ENCODE measurements at regions not wholly inside any gene's neighbourhood (a gene's known extent, or its start where the extent isn't known, plus 50 kb on each side); places are given as distances from the start of the nearest gene placed in this dataset.
A peak's percentile ranks its signal among the peaks of the same experiment; 100 is the strongest.
"Not testable (repeated sequence)": the region's sequence is repeated elsewhere in the genome, so short reads cannot be mapped to it uniquely, and the experiment has no call there.

DNA sequence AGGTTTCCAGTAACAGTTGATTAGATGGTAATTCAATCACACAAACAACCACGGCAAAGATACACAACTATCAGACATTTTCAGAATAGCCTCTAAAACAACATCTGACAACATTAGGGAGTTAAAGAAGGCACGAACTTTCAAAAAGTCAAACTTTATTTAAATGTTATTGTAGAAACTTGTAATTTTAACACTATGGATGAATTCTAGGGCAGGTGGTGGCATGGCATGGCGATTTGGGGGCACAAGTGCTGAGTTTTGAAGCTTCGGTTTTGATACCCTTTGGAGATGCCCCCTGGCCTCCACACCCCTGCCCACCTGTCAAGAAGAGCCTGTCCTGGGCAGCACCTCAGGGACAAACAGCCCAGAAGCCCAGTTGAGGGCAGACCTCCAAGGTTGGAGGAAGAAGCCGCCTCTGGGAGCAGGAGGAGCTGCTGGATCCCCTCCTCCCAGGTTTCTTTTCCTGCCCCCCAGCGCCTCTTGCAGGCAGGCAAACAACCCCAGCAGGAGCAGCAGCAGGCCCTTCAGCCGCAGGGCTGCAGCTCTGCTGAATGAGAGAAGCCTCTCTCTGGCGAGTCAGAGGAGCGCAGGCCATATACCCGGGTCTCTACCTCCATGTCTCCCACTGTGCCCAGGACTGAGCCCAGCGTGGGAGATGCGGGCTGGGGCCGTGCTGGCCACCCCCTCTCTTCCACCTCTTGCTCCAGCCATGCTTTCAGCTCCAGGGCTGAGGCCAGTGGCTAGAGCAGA is 102.1 kb upstream of the IGLL5 start:
- no peak for DNase-seq

DNA sequence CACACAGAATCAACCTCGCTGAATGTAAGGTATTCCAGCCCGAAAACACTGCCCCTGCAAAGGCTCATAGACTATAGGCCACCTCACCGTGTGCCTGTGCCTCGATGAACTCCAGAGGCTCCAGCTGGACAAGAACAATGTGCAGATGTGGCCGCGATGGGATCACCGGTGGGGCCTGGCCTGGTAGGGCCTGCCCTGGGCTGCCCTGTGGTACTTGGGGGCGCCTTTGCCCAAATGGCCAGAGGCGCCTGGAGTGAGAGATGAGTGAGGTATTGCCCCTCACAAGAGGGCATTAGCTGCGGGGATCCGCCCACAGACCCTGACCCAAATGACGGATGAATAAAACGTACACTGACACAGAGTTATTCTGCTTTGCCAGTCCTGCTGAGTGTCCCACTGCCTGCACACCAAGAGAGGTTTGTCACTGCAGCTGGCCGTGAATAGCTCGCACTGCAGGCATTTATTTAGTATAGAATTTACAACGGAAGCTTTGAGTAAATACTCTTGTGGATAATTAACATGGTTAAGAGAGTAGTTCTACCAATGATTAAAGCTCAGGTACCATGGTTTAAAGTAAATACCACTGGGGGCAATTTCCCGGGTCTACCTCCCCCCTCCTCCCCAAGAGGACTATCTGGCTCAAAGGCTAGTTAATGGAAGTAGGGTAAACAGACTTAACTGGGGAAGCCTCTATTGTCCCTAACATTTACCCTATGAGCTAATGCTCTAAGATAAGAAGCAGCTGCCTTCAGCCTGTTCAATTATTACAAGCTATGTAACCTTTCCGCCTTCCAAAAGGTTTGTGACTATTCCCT is 101.1 kb upstream of the IGLL5 start:
- DNase-seq, result no peak

DNA sequence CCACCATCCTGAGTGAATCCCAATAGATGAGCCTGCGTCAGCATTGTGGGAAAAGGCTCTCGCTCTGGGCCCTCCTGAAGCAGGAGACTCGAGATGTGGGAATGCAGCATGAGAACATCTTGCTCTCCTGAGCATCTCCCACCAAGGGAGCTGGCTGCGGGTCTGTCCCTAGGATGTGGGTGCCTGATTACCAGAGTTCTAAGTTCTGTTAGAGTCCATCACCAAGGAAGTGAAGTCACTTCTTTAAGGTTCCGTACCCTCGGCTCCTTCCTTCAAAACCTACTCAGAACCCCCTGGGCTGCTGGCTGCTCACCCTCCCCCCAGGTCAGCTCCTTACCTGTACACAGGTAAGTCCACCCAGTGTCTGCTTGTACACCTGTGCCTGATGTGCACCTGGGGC is 100.5 kb upstream of the IGLL5 start:
- DNase-seq, result no peak

DNA sequence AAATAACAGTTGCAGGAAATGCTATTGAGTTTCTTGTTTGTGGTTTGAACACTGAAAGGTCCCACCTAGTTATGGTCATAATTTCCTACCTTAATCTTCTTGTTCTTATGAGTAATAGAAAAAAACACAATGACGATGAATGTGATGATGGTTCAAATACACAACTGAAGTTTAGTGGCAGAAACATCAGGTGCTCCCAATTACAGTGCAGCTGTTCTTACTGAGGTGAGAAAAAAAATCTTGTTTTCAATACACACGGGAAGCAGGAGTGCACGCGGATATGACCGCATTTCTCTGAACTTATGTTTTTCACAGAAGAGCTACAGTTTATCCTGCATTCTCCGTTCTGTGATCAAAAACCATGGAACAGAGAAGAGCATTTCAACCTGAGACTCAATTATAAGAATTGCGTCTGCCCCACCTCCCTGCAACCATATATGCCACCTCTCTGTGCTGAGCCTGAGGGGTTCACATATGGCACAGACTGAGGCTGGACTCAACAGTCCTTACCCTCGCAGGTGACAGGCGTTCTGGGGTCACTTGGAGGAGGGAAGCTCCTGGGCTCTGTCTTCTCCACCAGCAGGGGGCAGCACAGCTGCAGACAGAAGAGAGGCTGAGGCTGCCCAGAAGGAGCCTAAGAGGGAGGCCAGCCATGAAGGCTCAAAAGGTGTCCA is 99.7 kb upstream of the IGLL5 start:
- DNase-seq, result peak; percentile 80 to 90 (median 86)

DNA sequence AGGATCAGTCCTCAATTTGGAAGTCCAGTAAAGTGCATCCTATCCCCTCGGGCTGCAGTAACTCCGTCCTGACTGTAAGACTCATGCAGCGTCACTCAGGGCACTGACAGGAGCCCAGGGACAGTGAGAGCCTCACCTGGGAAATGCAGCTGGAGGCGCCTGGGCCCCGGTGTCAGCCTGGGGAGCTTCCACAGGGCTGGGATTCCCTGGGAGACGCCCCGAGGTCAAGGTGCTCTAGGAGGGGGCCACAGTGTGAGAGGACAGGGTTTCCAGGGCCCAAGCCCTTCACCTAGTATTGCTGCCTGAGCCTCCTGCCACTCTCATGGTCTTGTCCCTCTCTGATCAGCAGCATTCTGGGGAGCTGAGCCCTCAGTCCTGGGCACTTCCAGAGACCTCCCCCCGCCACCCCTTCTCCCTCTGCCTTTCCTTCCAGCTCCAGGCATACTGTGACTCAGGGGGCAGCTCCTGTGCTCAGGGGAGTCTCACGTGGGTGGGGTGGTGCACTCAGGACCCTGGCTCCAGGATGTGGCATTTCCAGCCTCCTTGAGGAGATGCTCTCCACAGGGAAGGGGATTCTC is 99.1 kb upstream of the IGLL5 start:
- DNase-seq, result no peak

DNA sequence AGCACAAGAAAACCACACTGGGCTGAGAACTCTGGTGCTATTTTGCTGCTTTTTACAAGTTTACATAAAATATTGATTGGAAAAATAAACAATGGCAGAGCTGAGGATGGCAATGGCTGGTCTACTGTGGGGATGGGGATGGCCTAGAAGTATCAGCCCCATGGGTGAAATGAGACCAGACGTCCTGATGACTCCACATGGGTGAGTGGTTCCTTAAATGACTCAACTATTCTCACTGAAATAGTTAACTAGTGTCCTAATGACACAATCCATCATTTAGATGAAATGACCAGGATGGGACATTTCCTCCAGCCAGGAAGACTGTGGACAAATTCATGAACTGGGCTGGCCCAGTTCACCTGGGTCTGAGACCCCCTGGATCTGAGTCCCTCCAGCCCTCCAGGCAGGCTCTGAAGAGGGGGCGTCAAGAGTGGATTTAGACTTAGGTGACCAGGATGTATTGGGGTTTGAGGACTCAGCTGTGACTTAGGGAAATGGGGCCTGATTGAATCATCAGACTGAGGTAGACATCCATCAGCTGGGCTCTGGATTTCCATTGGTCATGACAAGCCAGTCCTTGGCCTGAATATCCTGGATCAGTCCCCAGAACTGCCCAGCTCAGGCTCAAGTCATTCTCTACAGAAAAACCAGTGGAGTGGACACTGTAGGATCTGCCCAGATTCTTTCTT is 98.2 kb upstream of the IGLL5 start:
- DNase-seq, result peak; percentile 13 to 40 (median 27)

DNA sequence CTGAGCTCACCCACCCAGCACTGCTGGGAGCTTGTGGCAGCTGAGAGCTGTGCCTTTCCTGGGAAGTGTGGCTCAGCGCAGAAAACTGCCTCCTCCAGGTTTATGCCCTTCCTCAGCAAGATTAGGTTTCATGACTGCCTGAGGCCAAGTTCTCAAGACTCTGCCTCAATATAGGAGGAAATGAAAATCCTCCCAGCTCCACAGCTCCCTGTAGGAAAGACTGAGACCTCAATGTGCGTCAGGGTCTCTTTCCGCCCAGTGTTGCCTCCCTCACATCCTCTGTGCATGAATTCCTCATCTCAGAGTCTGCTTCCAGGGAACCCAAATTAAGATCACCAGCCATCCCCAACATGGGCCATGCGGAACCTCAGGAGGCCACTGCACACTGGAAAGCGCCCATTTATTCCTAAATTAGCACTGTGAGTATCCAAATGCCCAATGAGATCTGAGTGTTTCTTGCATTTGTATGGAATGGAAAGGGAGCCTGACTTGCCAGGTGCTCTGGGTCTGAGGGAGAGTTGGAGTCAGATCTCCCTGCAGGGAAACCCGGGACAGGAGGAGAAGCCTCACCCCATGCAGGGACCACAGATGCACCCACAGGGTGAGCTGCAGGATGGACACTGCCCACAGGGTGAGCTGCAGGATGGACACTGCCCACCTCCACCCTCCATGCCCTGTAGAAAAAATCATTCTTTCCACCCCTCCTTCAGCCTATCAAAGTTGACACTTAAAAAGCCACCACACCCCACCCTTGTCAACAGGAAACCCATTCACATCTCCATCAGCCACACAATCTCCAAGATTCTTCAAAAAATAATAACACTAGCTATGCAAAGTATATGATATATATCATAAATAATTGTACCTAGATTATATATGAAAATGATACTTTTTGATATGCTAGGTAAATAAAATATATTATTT is 97.4 kb upstream of the IGLL5 start:
- DNase-seq, result no peak

DNA sequence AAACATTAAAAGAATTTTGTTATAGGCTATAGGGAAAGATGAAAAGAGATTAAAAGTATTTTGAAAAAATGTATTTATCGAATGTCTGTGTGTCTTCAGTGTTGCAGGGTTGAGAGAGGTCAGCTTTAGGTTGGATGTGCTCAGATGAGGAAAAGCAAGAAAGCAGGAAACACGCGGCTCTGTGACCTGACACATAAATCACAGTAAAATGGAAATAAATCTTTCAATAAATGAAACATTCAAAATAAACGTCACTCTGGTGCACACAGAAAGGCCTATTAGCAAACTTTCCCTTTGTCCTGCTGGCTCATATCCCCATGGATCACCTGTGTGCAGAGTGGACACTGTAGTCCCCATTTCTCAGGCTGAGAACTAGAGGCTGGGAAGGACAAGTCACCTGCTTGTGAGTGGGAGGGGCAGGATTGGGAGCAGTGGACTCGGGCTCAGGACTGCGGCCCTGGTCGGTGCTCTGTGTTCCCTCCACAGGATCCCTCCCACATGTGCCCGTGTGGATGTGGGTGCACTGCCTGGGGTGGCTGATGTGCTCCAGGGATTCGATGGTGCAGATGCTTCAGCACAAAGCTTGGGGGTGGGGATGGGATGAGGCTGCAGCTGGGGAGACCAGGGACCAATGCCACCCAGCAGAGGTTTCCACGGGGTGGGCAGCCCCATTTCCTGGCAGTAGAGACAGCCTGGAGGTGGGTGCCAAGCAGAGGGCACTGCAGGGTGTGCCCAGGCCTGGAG is 96.0 kb upstream of the IGLL5 start:
- DNase-seq, result no peak

DNA sequence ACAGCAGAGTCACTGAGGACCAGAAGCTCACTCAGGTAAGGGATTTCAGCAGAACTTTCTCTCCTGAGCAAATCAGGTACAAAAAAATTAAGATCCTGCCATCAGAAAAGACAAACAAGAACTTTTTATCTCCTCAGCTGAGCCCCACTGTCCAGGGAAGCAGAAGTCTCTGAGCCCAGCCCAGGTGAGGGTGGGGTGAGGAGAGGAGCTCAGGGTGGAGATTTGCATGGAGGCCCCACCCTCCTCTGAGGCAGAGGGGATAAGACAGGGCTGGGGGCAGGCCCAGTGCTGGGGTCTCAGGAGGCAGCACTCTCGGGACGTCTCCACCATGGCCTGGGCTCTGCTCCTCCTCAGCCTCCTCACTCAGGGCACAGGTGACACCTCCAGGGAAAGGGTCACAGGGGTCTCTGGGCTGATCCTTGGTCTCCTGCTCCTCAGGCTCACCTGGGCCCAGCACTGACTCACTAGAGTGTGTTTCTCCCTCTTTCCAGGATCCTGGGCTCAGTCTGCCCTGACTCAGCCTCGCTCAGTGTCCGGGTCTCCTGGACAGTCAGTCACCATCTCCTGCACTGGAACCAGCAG is 95.3 kb upstream of the IGLL5 start:
- not testable (repeated sequence) for DNase-seq

DNA sequence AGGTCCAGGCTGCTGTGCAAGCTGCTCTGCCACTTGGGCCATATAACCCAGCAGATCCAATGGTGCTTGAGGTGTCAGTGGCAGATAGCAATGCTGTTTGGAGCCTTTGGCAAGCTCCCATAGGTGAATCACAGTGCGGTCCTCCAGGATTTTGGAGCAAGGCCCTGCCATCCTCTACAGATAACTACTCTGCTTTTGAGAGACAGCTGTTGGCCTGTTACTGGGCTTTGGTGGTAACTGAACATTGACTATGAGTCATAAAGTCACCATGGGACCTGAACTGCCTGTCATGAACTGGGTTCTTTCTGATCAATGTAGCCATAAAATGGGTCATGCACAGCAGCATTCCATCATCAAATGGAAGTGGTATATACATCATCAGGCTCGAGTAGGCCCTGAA is 92.0 kb upstream of the IGLL5 start:
- peak in 1 of 3 donors; percentile 22 for DNase-seq

DNA sequence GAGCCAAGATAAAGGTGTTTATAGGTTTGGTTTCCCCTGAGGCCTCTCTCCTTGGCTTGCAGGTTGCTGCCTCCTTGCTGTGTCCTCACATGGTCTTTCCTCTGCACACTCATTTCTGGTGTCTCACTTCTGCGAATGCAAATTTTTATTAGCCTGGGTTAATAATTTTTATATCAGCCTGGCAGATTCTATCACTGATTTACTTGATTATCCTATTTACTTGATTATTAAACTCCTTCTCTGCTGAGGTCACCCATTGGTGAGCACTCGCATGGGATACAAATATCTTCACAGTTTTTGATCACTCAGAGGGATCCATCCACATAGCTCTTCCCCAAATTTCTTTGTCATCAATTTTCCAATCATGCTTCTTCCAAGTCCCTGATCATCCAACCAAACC is 90.9 kb upstream of the IGLL5 start:
- DNase-seq, result no peak

DNA sequence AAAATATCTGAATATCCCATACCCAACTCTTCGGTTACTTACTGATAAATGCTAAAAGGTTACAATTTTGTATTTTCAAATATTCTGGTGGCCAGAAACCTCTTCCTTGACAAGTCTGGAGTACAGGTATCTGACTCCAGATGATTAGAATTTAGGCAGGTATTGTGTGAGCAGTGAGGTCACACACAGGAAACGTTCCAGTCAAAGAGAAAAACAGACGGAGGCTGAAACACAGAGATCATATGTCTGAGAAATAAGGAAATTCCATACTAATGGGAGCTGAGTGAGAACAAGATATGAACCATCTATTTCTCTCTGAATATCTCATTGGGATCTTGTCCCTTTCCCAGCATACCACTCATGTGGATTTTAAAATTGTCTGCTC is 89.4 kb upstream of the IGLL5 start:
- no peak for DNase-seq

DNA sequence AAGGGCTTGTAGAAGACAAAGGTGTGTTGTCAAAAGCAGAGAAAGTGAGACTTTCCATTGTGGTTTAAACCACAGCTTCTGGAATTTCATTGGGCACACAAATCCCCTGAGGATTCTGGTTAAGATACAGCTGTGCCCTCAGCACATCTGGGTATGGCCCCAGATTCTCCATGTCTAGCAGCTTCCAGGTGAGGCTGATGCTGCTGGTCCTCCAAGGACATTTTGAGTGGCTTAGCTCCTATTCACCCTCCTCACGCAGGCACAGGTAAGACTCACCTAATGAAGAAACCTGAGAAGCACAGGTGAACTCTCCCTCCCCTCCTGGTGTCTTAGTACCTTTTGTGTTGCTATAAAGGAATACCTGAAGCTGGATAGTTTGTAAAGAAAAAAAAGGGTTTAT is 88.9 kb upstream of the IGLL5 start:
- DNase-seq, result no peak

DNA sequence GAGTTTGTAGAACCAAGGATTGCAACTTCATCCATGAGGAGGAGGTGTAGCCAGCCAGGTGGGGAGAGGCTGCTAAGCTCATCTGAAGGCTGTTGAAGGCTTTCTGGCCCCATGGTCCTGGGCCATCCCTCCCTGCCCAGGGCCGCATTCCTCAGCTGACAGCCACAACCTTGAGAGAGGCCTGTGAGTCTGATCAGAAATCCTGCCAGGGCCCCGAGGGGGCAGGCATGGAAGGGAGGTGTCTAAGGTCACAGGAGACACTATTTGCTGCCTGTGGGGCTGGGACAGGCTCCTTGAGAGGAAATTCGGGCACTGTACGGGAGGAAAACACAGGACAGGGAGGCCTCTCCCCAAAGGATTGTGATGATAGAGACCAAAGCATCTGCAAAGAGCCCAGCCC is 88.1 kb upstream of the IGLL5 start:
- DNase-seq, result no peak

DNA sequence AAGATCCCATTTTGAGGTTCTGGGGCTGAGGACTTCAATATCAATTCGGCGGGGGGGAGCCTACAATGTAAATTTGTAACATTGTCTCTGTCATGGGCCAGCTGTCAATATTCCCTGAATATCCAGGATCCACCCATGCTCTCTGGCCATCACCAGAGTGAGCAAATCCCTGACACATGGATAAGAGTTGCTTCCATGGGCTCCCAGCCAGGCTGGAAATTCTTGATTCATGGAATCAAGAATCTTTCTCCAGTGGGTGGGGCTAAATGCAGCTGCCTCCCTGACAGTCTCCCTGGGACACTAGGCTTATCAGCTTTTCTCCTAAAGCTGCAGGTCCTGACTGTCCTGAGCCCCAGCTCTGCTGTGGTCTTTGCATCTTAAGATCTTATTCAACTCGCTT is 86.9 kb upstream of the IGLL5 start:
- no peak for DNase-seq

DNA sequence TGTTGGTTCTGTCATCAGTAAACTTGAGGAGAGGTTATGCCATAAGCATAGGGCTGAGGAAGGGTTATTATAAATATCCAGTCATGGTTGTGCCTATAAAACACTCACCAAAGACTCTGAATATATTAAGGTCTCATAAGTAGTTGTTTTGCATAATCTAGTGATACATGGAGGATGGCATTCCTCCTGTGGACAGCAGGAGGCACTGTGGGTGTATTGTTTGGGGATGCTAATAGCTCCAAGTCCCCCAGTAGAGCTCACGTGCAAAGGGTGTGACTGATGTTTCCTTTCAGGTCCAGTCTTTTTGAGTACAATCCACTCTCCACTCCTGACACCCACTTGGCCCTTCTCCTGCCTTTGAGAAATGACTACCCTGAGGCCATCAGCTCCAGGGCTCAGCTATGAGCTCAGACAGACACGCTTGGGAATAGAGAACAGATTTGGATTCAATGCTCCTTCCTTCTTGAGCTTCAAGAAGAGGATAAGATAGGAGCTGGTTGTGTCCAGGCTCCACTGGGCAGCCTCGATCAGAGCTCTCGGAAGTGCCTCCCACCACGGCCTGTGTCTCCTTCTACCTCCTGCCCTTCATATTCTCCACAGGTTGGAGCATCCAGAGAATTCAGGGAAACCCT is 85.2 kb upstream of the IGLL5 start:
- DNase-seq, result peak; percentile 63 to 67 (median 65)

DNA sequence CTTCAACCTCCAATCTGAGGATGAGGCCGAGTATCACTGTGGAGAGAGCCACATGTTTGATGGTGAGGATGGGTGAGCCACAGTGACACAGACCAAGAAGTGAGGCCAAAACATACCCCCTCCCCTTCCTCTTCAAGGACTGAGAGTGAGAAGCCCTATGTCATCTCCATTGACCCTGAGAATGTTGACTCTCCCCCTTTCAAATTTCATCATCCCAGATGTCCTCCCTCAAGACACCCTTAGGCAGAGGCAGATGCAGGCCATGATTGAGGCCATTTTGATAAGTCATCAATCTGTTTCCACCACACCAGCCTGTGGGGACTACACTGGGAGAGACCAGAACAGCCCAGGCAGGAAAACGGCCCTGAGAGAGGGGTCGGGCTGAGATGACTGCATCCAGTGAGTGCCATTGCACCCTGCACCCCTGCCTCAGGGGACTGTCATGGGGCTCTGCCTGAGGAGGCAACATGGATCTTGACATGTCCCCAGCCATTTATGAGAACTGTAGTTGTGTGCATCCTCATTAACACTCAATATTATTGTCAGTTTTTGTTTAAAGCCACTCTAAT is 84.2 kb upstream of the IGLL5 start:
- no peak for DNase-seq

DNA sequence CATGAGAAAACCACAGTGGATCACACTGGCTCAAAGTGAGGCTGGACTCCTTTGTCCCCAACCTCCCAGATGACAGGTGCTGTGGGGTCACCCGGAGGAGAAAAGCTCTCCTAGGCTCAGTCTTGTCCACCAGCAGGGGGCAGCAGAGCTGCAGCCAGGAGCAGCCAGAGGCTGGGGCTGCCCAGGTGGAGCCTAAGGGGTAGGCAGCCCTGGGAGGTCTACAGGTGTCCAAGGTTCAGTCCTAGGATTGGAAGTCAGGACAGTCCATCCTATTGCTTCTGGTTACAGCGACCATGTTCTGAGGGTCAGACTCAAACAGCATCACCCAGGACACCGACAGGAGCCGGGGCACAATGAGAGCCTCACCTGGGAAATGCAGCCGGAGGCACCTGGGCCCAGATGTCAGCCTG is 77.6 kb upstream of the IGLL5 start:
- DNase-seq, result peak in 2 of 3 donors; percentile 54 to 69

DNA sequence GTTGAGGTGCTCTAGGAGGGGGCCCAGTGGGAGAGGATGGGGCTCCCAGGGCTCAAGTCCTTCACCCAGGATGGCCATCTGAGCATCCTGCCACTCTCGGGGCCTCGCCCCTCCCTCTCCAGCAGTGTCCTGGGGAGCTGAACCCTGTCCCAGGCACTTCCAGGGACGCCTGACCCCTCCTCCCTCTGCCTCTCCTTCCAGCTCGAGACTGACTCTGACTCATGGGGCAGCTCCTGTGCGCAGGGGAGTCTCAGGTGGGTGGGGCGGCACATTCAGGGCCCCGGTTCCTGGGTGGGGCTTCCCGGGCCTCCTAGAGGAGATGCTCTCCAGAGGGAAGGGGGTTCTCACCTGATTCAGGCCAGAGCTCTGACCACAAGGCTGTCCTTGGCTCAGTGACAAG is 77.1 kb upstream of the IGLL5 start:
- no peak for DNase-seq

Data from suppressor macrophage treated with lipopolysaccharide for 1 hour (primary cell).